GM18517 (cell line): ENCODE measurements at regions not wholly inside any gene's neighbourhood (a gene's known extent, or its start where the extent isn't known, plus 50 kb on each side); places are given as distances from the start of the nearest gene placed in this dataset.
"Not testable (repeated sequence)": the region's sequence is repeated elsewhere in the genome, so short reads cannot be mapped to it uniquely, and the experiment has no call there.

Experiments used
- ATAC-seq: cut with Tn5 transposase; IDR thresholded peaks from one replicate; pipeline ENCODE4 v1.9.1; 2021; ENCODE audit warnings: mild to moderate bottlenecking, moderate library complexity; ENCODE audit not compliant: unreplicated experiment

- not testable (repeated sequence) for ATAC-seq
Observed at GRCh38 chr20:30164389-30164788, 1093.1 kb upstream of the DEFB115 start.

GRCh38 chr20:30167540-30167939, 1089.9 kb upstream of the DEFB115 start:
- ATAC-seq: no peak

GRCh38 chr20:30168025-30168799, 1089.3 kb upstream of the DEFB115 start:
- ATAC-seq: no peak

GRCh38 chr20:30168800-30169138, 1088.7 kb upstream of the DEFB115 start:
- ATAC-seq: no peak

GRCh38 chr20:30175681-30176080, 1081.8 kb upstream of the DEFB115 start:
- no peak for ATAC-seq

GRCh38 chr20:30183124-30183523, 1074.3 kb upstream of the DEFB115 start:
- ATAC-seq: not testable (repeated sequence)

GRCh38 chr20:30191785-30192184, 1065.7 kb upstream of the DEFB115 start:
- ATAC-seq: not testable (repeated sequence)

- ATAC-seq: not testable (repeated sequence)
Observed at GRCh38 chr20:30234477-30234876, 1023.0 kb upstream of the DEFB115 start.

- not testable (repeated sequence) for ATAC-seq
Observed at GRCh38 chr20:30275073-30275472, 982.4 kb upstream of the DEFB115 start.

- no peak for ATAC-seq
Observed at GRCh38 chr20:30281584-30282197, 975.8 kb upstream of the DEFB115 start.

GRCh38 chr20:30283476-30284280, 973.8 kb upstream of the DEFB115 start:
- not testable (repeated sequence) for ATAC-seq

- ATAC-seq: no peak
Observed at GRCh38 chr20:30284281-30284905, 973.1 kb upstream of the DEFB115 start.

GRCh38 chr20:30285677-30286076, 971.8 kb upstream of the DEFB115 start:
- no peak for ATAC-seq

GRCh38 chr20:30286157-30286556, 971.3 kb upstream of the DEFB115 start:
- no peak for ATAC-seq

GRCh38 chr20:30287459-30287858, 970.0 kb upstream of the DEFB115 start:
- ATAC-seq: not testable (repeated sequence)

- no peak for ATAC-seq
Observed at GRCh38 chr20:30288346-30288745, 969.1 kb upstream of the DEFB115 start.

- not testable (repeated sequence) for ATAC-seq
Observed at GRCh38 chr20:30289049-30289448, 968.4 kb upstream of the DEFB115 start.

GRCh38 chr20:30289711-30290141, 967.7 kb upstream of the DEFB115 start:
- ATAC-seq: not testable (repeated sequence)

- not testable (repeated sequence) for ATAC-seq
Observed at GRCh38 chr20:30290361-30291063, 967.0 kb upstream of the DEFB115 start.

- not testable (repeated sequence) for ATAC-seq
Observed at GRCh38 chr20:30291064-30291379, 966.4 kb upstream of the DEFB115 start.

GRCh38 chr20:30291686-30292085, 965.8 kb upstream of the DEFB115 start:
- ATAC-seq: not testable (repeated sequence)
